HG03196 (cell line): ENCODE measurements at regions not wholly inside any gene's neighbourhood (a gene's known extent, or its start where the extent isn't known, plus 50 kb on each side); places are given as distances from the start of the nearest gene placed in this dataset.

Experiments used
- ATAC-seq: cut with Tn5 transposase; IDR thresholded peaks from one replicate; pipeline ENCODE4 v1.9.1; 2021; ENCODE audit not compliant: unreplicated experiment

DNA sequence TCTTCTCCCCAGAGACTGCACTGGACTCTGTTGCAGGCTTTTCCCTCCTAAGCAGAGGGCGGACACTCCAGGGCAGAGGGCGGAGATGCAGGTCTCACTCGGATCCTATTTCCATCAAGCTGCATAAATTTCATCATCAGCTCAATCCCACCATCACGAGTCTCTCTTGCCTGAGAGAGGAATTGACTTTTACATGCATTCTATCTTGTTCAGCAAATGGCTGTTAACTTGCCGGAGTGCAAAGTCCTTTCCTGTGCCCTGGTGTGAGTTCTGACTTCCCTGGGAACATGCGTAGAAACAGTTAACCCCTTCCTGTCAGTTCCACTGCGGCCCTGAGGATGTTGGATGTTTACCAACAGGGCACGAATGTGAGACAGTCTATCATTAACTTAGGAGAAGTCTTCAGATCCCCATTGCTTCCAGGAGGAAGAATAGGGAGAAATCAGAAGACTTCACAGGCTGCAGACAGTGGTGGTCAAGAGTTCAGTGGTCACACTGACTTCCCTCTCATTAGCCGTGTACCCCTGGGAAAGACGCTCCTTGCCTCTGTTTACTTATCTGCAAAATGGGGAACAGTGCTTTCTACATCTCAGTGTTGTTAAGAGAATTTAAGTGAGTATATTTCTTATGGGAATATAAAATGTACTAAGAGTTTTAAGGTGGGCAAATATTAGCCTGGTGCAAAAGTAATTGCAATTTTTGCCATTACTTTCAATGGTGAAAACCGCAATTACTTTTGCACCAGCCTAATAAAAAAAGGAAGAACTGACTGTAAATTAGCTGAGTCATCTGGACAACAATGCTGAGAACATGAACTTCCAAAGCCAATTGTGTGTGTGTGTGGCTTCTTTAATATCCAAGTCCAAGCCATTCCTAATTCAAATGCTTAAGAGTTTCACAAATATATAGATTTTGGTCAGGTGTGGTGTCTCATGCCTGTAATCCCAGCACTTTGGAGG lies 248.0 kb downstream of the DRD1 start:
- ATAC-seq: no peak

GRCh38 chr5:175181331-175181730 lies 262.7 kb downstream of the DRD1 start:
- no peak for ATAC-seq

DNA sequence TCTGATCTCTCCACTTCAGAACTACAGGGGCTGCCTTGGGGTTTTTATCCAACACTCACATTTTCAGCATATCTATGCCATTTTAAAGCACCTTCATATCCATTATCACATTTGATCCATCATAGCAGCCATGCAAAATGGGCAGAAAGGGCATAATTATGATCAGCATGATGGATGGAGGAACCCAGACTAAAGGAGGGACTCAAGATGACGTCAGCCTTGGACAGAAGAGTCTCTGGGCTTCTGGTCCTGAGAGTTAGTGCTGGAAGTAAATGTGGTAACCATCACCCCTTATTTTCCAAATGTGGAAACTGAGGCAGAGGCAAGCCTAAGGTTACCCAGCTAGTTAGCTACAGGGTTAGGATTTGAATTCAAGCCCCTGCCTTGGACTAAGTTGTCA lies 273.1 kb downstream of the DRD1 start:
- ATAC-seq: no peak

DNA sequence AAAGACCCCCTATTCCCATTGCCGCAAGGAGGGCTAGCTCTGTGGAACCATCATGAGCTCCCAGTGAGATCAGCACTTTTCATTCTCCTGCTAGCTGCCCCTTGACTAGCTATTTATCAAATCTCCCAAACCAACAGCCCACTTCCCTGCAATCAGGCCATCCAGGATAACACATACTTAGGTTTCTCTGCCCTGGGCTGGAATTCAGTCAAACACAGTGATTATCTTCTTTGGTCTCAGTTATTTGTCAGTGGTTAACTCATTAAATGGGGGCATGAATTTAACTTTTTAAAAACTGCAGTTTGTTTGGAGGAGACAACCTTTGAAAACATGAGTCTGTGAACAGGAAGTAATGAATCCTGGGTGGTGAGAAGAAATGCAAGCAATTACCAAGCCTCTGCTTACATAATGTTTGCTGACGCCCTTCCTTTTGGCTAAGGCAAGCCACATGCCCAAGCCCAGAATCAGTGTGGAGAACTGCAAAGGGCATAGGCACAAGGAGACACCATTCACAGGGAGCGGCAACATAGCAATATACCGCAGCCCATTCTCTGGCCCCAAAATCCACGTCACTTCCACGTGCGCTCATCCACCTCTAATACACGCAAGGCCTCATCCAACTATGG lies 275.0 kb downstream of the DRD1 start:
- no peak for ATAC-seq

DNA sequence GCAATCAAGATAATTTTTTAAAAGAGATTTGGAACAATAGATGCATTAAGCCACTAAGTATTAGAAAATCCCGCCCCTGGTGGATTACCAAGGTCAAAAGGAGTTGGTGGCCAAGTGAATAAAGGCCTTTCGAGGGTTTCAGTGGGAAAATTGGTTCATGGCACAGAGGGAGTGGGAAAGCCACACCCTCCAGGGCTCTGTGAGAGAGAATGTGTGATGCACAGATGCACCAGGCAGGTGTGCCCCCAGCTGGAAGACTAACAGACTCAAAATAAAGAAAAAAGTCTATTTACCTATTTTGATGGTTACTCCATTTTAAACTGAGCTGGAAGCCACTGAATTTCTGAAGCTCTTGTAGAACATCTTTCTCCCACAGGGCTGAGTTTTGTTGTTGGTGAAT lies 278.0 kb downstream of the DRD1 start:
- ATAC-seq: no peak

GRCh38 chr5:175163586-175164275 lies 280.3 kb downstream of the DRD1 start:
- no peak for ATAC-seq

- no peak for ATAC-seq
Observed at GRCh38 chr5:175162036-175162435, 281.9 kb downstream of the DRD1 start.

DNA sequence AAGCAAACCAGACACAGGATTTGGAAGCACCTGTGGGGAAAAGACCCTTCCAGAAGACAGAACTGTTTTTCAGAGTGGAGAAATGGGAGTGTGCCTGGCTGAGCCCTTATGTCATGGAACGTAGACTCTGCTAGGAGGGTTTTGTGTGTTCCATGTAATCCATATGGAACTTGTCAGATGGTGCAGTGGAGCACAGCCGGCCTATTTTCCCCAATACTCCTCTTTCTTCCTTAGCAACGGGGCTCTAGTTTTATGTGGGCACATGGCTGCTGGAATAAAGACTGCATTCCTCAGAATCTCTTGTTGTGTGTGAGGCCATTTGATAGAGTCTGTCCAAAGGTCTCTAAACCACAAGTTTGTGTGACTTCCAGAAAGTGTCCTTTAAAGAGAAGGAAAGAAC lies 284.0 kb downstream of the DRD1 start:
- no peak for ATAC-seq

- no peak for ATAC-seq
Observed at GRCh38 chr5:175148636-175149172, 295.3 kb downstream of the DRD1 start.

DNA sequence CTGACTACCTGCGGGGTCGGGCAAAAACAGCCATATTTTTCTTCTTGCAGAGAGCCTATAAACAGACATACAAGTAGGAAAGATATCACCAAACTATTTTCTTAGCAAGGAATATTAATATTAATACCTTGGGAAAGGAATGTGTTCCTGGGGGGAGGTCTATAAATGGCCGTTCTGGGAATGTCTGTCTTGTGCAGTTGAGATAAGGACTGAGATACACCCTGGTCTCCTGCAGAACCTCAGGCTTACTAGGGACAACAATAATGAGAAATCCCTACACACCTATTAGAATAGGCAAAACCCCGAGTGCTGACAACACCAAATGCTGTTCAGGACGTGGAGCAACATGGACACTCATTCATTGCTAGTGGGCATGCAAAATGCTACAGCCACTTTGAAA lies 297.2 kb downstream of the DRD1 start:
- no peak for ATAC-seq

- no peak for ATAC-seq
Observed at GRCh38 chr5:175141421-175141820, 302.6 kb downstream of the DRD1 start.

GRCh38 chr5:175133185-175133584 lies 310.8 kb downstream of the DRD1 start:
- ATAC-seq: no peak

DNA sequence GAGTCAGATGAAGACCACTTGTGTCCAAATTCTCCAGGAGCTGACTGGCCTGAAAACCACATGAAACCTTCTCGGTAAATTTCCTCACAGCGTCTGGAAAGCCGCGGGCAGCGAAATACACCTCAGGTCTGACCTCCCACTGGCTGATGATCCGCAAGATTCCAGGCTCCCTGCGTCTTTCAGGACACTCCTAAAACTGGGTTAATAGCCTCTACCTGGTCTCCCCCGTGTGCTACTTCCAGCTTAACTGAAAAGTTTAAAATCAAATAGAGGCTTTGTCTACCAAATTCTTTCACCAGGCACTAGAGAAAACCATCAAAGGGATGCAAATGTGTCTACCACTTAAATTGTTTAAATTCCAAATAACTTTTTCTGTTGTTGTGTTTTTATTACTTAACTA lies 312.6 kb downstream of the DRD1 start:
- no peak for ATAC-seq

DNA sequence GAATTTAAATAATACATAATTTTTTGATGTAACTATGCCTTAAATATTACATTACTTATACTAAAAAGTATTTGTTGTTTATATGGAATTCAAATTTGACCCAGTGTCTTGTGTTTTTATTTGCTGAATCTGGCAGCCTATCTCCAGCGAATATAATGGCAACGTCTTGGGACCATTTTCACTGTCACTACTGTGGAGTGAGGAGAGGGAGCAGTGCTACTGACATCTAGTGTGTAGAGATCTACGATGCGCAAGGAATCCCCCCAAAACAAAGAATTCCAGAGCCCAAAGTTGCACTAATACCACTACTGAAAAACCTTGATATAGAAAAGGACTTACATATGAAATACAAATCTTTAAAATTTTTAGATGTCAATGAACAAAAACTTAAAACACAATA lies 314.4 kb downstream of the DRD1 start:
- ATAC-seq: no peak

DNA sequence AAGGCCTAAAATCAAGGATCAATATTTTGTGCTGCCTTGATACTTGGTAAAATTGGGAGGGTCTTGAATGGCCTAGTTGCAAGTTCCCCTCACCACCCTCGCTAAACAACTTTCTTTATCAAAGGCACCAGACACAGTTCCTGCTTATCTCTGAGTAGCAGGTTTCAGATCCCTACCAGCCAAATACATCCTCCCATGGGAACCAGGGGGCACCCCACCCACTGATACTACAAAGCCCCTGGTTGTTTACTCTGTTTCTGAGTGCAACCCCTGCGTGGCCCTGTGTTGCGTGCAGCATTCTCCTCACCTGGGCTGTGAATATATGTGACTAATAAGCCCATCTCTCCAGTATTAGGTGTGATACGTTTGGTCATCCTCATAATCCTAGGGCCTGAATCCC lies 314.9 kb downstream of the DRD1 start:
- no peak for ATAC-seq

GRCh38 chr5:175124821-175125220 lies 319.2 kb downstream of the DRD1 start:
- ATAC-seq: no peak

DNA sequence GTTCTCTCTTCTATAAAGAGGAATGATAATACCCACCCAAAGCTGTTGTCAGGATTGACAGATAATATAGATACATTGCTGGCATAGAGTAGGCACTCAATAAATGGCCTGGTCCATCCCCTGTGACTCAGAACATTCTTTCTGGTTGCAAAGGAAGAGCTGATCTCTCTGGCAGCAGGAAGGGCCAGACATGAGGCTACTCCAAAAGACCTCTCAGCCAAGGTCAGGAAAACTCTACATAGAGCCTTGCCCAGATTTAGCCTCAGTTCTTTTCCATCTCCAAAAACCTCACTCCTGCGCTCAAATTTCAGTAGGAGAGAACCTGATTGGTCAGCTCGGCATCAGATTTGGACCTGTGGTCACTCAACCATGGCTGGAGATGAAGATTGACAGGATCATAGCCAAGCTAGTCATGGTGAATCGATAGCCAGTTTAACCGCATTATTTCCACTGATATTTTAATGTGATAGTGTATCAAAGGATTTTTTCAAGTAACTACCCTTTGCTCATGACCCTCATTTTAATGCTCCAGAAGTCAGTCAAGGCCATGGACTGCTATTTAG lies 319.6 kb downstream of the DRD1 start:
- ATAC-seq: no peak

DNA sequence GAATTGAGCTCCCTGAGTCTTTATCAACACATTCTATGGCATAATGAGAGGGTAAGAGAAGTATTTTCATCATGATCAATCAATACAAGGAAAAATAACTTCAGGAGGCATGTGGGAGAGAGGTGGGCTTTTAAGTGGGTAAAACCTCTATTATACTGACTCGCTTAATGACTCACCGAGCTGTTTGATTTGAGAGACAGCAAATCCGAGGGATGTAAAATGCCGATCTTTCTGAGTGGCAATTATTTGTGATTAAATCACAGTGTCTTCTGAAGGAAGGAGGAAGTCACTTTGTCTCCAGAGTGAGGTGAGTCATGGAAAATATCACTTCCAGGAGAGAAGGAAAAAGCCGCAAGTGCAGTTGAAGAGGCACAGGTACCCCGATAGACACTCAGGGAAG lies 320.4 kb downstream of the DRD1 start:
- ATAC-seq: no peak

DNA sequence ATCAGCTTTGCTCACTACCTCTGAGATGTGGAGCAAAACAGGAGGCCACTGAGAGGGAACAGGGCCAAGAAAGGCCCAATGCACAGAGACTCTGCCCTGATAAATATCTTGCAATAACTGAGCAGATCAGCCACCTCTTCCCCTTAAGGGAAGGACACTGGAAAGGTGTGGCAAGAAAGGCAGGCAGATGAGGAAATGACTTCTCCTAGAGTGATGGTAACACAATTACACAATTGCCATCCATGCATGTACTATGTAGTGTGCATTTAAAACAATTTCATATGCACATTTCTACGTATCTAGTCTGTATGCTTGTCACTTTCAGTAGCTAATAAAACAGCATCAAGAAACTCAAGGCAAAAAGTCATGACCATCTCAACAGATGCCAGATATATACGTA lies 322.5 kb downstream of the DRD1 start:
- ATAC-seq: no peak

DNA sequence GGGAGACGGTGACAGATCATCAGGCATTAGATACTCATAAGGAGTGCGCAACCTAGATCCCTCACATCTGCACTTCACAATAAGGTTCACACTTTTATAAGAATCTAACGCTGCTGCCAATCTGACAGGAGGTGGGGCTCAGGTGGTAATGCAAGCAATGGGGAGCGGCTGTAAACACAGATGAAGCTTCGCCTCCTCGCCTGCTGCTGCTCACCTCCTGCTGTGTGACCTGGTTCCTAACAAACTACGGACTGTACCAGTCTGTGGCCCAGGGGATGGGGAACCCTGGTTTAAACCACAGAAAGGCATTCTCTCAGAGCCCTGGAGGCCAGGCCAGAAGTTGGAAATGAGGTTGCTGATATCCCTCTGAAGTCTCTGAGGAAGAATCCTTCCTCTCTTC lies 323.6 kb downstream of the DRD1 start:
- ATAC-seq: no peak

DNA sequence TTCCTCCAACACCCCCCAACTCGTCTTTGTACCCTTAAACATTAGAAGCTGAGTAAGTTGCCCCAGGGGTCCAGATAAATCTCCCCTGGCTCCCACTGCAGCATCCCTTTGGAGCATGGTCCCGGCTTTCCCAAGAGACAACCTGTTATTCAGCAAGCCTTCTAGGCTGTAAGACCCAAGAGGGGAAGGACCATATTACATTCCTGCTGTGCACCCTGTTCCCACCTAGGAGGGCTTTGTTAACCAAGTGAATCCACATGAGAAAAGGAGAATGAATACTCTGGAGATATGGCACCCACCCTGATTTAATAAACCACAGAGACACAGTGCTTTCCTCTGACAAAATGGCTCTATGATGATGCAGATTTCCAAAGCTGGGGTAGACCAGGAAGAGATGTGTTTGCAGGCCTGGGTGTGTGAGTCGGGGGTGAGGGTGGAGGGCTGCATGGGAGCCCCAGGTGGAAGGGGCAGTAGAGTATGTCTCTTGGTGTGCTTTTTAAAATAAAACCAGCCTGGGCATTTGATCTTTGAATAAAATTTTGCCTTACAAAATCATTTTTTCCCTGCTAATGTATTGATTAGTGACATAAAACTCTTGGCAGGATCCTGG lies 325.2 kb downstream of the DRD1 start:
- ATAC-seq: no peak
